Right forelimb (tissue), 1 donor: ENCODE measurements at regions not wholly inside any gene's neighbourhood (a gene's known extent, or its start where the extent isn't known, plus 50 kb on each side); places are given as distances from the start of the nearest gene placed in this dataset.

Experiments used
- DNase-seq: peaks from one replicate; pipeline ENCODE4 v3.0.0-alpha.2; 2018

- DNase-seq: no peak
These were observed 147.2 kb downstream of the ETS2 start for GRCh38 chr21:38952890-38953289.

- DNase-seq: no peak
These were observed 145.5 kb downstream of the ETS2 start for GRCh38 chr21:38951095-38951730.

DNA sequence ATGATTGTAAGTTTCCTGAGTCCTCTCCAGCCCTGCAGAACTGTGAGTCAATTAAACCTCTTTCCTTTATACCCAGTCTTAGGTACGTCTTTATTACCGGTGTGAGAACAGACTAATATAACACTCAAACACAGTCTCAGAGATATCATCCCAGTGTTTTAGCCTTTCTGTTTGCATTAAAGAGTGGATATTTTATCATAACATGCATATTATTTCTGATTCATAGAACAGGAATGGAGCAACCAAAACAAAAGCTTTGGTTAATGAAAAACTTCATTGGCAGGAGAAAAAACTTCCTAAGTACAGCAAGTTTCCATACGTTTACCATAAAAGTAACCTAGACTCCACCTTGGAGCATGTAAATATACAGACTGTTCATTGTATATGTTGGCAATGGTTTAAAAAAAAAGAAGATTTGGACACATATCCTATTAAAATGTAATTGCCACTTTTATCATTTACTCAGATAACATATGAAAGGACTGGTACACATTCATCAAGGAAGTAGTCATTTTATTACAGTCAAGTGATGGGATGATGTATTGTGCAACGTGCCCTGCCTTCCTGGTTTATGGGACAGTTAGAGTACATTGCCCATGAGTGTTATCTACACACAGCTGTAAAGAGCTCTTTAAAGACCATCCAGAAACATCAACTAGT lies 144.8 kb downstream of the ETS2 start:
- no peak for DNase-seq

DNA sequence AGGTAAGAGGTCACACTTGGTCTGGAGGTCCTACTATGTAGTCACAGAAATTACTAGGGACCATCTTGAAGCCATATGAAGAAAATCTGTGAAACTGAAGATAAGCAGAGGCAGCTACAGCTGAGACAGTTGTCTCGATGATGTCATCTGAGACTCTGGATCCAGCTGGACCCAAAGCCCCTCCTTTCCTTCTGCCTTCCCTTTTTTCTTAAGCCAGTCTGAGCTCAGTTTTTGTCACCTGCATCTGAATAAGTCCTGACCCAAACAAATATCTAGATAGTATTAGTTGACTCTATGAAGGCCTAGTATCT lies 143.3 kb downstream of the ETS2 start:
- DNase-seq: no peak

- no peak for DNase-seq
These were observed 142.8 kb downstream of the ETS2 start for GRCh38 chr21:38948377-38949069.

- DNase-seq: no peak
These were observed 140.0 kb downstream of the ETS2 start for GRCh38 chr21:38945545-38946245.

DNA sequence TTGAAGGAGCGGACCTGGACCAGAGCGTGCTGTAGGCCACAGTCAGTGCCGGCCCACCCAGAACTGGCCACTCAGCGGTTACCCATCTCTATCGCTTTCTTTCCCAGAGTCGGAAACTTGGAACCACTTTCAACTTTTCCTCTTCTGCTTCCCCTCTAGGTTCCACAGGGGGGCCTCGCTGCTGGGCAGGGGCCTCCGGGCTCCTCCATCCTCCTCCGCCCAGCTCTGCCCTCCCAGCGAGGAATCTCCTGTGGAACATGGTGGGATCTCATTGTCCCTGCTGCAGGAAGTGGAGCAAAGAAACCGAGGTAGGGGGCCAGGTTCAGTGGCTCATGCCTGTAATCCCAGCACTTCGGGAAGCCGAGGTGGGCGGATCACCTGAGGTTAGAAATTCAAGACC lies 139.2 kb downstream of the ETS2 start:
- no peak for DNase-seq

- no peak for DNase-seq
These were observed 138.7 kb downstream of the ETS2 start for GRCh38 chr21:38944402-38944801.

- no peak for DNase-seq
These were observed 137.1 kb downstream of the ETS2 start for GRCh38 chr21:38942748-38943211.

DNA sequence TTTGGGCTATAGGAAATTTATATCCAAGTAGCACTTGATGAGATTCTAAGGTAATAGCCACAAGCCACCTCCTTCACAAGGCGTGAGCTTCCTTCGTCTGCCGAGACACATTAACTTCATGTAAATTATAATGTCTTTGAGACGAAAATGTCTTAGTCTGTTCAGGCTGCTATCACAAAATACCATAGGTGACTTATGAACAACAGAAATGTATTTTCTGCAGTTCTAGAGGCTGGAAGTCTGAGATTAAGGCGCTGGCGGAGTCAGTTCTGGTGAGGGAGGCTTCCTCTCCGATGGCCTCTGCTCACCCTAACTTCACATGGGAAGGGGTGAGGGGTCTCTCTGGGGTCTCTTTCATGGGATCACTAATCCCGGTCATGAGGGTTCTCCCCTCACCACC lies 133.0 kb downstream of the ETS2 start:
- DNase-seq: no peak

DNA sequence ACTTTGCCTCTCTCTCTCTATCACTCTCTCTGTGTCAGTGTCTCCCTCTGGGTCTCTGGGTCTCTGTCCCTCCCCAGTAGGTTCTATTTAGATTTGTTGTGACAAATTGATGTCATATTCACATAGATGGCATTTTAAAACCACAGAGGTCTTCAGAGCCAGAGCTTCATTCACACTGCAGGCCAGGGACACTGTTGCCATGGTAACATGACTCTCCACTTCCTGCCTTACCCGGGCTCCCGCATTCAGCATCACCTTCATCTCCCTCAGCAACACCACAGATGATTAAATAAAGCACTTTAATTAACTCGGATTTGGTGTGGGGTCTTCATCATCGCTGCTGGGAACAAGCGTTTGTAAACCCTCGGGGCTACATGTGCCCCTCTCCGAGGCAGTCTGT lies 132.6 kb downstream of the ETS2 start:
- DNase-seq: no peak

GRCh38 chr21:38937844-38938243 lies 132.1 kb downstream of the ETS2 start:
- no peak for DNase-seq

DNA sequence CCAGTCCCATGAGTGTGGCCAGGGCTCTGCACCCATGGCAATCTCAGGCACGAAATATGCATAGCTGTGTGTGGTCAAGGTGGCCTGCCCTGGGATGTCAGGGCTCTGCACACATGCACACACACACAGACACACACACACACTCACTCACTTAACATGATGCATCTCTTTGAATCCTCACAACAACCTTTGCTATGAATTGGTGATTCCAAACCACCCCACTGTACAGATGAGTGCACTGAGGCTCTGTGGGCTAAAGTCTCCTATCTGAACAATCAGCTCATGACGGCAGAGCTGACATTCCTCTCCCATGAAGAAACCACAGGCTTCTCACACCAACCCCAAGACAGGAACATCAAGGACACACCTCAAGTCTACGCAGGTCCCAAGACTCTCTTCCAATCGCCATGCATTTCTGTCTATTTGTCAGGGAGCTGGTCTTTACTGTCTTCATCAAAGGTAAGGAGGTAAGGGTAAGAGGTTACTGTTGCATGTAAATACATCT lies 131.6 kb downstream of the ETS2 start:
- no peak for DNase-seq

DNA sequence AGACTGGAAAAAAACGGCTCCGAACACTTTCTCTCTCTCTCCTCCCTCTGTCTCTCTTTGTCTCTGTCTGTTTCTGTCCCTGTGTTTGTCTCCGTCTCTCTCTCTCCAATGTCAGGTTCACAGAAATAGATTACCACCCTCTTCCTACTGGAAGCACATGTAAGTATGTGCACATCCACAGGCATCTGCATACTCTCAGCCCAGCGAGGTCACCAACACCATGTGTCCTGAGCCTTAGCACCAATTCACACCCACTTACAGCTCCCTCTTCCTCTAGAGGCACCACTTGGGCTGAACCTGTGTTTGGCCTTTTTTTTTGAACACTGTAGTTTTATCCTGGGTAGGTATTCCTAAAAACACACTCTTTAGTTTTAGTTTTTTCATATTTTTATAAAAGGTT lies 130.5 kb downstream of the ETS2 start:
- no peak for DNase-seq

GRCh38 chr21:38933731-38934130 lies 128.0 kb downstream of the ETS2 start:
- DNase-seq: no peak

- no peak for DNase-seq
These were observed 125.6 kb downstream of the ETS2 start for GRCh38 chr21:38931291-38931690.

DNA sequence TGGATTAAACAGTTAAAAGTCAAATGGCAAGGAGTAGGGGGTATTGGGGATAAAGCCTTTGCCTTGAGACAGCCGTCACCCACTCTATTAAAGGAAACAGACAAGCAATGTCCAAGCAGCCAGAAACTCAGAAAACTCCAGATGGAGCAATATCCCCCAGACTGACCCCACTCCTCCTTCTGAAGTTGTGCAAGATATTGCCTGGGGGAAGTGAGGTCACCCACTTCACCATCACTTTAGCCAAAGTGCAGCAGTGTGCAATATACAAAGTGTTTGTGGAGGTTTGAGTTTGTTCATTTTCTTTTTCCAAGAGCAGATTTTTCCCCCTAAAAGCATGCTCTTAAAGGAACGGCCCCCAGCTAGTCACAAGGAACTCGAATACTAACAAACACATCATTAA lies 125.1 kb downstream of the ETS2 start:
- DNase-seq: no peak

GRCh38 chr21:38930066-38930465 lies 124.3 kb downstream of the ETS2 start:
- DNase-seq: no peak

DNA sequence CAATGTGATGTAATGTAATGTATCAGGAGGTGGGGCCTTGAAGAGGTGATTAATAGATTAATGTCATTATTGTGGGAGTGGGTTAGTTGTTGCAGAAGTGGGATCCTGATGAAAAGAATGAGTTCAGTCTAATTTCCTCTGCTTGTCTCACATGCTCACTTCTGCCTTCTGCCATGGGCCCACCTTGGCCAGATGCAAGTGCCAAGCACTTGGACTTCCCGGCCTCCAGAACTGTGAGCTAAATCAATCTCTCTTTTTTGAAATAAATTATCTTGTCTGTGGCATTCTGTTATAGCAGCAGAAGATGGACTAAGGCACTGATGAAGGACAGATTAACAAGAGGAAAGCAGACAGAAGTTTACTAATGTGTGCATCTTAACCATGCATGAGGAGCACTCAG lies 123.9 kb downstream of the ETS2 start:
- DNase-seq: no peak

GRCh38 chr21:38929142-38929541 lies 123.4 kb downstream of the ETS2 start:
- no peak for DNase-seq

GRCh38 chr21:38927776-38928175 lies 122.0 kb downstream of the ETS2 start:
- DNase-seq: no peak

GRCh38 chr21:38925923-38926322 lies 120.2 kb downstream of the ETS2 start:
- DNase-seq: peak; percentile 86

GRCh38 chr21:38925478-38925877 lies 119.7 kb downstream of the ETS2 start:
- DNase-seq: no peak

GRCh38 chr21:38924954-38925353 lies 119.2 kb downstream of the ETS2 start:
- DNase-seq: no peak
